Neutrophil (primary cell): ENCODE measurements at regions not wholly inside any gene's neighbourhood (a gene's known extent, or its start where the extent isn't known, plus 50 kb on each side); places are given as distances from the start of the nearest gene placed in this dataset.

Experiments used
- H3K27ac ChIP-seq: fragments of 200-600 bp; sonication (generic); 2 replicates; pipeline ENCODE4 v1.5.1; 2016; ENCODE audit warnings: mild to moderate bottlenecking, moderate library complexity
- H3K27me3 ChIP-seq: fragments of 200-600 bp; sonication (generic); 2 replicates; pipeline ENCODE4 v1.6.0; 2016; ENCODE audit warnings: mild to moderate bottlenecking
- H3K36me3 ChIP-seq: fragments of 200-600 bp; sonication (generic); 2 replicates; pipeline ENCODE4 v1.5.1; 2017
- H3K4me1 ChIP-seq, 2 experiments: fragments of 200-600 bp in 1 of 2; sonication (generic) in 1 of 2; 1 replicate in 1 of 2; 2 replicates in 1 of 2; pipeline versions ENCODE4 v1.5.1 to v1.6.1; 2013 to 2016; ENCODE audit warnings: low read depth in 1 of 2, low read length in 1 of 2, mild to moderate bottlenecking in 1 of 2, moderate library complexity in 1 of 2; ENCODE audit not compliant: control insufficient read depth in 1 of 2, insufficient read depth in 1 of 2
- H3K4me3 ChIP-seq, 2 experiments: fragments of 200-600 bp in 1 of 2; sonication (generic) in 1 of 2; 1 replicate in 1 of 2; 2 replicates in 1 of 2; pipeline ENCODE4 v1.5.1; 2013 to 2016; ENCODE audit warnings: low read depth in 1 of 2, low read length in 1 of 2, mild to moderate bottlenecking in 1 of 2, moderate library complexity in 1 of 2
- H3K9me3 ChIP-seq: fragments of 200-600 bp; sonication (generic); 2 replicates; pipeline ENCODE4 v1.5.1; 2016
- TF ChIP-seq, protein P1 (sequence below): fragments of 200-600 bp; sonication (generic); IDR thresholded peaks from 2 replicates; pipeline ENCODE4 v1.5.1; 2016; ENCODE audit warnings: antibody characterized with exemption

DNA sequence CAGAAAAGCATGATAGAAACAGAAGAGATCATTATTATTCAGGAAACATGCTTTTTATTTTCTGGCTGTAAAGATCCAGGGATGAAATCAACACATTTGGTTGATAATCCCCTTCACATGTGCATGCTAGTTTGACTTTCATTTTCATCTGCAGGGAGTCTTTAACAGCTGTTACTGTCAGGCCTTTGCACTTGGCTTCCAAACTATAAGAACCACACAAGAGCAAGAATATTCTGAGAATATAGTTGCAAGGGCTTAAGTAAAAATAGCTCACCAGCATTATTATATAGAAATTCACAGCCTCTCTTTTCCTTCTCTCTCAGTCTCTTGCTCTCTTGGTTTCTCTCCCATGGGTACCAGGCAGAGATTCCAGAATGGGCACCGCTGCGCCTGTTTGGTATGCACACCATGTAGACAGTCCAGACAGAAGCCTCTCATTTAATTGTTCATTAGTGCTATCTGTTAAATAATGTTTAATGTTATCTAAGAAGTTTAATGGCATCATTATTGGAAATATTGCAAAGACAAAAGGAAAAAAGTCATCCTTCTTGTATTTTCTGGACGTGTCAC, 622.3 kb upstream of the PLXNA2 start:
- TF ChIP-seq, protein P1, sequence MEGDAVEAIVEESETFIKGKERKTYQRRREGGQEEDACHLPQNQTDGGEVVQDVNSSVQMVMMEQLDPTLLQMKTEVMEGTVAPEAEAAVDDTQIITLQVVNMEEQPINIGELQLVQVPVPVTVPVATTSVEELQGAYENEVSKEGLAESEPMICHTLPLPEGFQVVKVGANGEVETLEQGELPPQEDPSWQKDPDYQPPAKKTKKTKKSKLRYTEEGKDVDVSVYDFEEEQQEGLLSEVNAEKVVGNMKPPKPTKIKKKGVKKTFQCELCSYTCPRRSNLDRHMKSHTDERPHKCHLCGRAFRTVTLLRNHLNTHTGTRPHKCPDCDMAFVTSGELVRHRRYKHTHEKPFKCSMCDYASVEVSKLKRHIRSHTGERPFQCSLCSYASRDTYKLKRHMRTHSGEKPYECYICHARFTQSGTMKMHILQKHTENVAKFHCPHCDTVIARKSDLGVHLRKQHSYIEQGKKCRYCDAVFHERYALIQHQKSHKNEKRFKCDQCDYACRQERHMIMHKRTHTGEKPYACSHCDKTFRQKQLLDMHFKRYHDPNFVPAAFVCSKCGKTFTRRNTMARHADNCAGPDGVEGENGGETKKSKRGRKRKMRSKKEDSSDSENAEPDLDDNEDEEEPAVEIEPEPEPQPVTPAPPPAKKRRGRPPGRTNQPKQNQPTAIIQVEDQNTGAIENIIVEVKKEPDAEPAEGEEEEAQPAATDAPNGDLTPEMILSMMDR: no peak
- no peak overlapping the region for H3K27ac ChIP-seq
- H3K4me3 ChIP-seq: no peak overlapping the region
- no peaks in the 10 kb centered on the region for H3K27me3 ChIP-seq
- no peaks in the 10 kb centered on the region for H3K4me1 ChIP-seq
- H3K9me3 ChIP-seq: no peaks in the 10 kb centered on the region
- H3K36me3 ChIP-seq: no peaks in the 10 kb centered on the region

DNA sequence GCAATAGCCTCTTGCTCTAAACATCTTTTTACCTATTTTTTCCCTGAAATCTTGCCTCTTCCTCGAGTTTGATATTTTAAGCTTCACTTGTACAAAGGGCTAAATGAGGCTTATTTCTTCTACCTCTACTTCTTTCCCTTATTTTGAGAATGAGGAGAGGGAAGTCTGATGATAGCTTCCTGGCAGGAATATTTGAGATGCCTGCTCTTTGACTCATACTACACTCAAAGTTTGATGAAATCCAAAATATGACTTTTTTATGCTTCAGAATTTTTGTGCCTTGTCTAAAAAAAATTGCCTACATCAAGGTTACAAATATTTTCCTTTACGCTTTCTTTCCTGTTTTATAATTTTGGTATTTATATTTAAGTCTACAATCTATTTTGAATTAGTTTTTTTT, 624.4 kb upstream of the PLXNA2 start:
- Histone ChIP-seq H3K36me3 (no peaks in the 10 kb centered on the region), H3K9me3 (no peaks in the 10 kb centered on the region), H3K27ac (no peak overlapping the region), H3K4me3 (no peak overlapping the region), H3K4me1 (no peaks in the 10 kb centered on the region), H3K27me3 (no peaks in the 10 kb centered on the region)
- TF ChIP-seq, protein P1: no peak

DNA sequence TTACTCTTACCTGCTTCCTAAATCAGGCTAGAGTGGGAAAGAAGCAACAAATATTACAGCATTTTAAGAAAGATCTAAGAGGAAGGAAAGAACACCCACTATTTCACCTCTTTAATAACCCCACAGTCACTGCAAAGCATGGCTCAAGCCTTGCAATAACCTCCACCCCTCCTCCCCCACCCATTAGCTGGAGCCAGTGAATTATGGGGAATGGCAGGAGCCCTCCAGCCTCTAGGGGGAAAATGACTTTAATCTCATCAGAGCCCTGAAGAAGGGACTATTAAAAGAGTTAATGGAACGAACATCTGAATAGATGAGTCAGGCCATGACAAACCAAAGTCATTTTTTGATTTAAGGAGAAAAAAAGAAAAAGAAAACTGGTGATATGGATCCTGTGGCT, 630.7 kb upstream of the PLXNA2 start:
- H3K27me3 ChIP-seq: no peaks in the 10 kb centered on the region
- H3K9me3 ChIP-seq: no peaks in the 10 kb centered on the region
- H3K27ac ChIP-seq: no peak overlapping the region
- H3K36me3 ChIP-seq: no peaks in the 10 kb centered on the region
- TF ChIP-seq, protein P1: no peak
- H3K4me1 ChIP-seq: no peaks in the 10 kb centered on the region
- no peak overlapping the region for H3K4me3 ChIP-seq

DNA sequence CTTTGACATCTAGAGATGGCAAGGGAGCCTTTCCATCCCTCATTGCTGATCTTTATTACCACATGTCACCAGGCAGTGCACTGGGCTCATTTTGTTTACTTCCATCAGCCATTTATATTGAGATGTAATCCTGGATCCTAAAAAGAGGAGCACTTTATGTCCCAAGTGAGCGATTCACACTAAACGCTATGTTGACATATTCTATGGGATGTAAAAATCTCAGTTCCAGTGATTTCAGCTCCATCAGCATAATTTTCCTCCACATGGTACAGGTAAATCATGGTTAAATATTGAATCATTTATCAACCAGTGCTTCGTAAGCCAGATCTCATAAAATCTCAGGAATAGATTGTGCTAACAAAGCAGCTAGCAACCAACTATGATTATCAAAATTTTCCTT, 634.8 kb upstream of the PLXNA2 start:
- no peak overlapping the region for H3K4me3 ChIP-seq

DNA sequence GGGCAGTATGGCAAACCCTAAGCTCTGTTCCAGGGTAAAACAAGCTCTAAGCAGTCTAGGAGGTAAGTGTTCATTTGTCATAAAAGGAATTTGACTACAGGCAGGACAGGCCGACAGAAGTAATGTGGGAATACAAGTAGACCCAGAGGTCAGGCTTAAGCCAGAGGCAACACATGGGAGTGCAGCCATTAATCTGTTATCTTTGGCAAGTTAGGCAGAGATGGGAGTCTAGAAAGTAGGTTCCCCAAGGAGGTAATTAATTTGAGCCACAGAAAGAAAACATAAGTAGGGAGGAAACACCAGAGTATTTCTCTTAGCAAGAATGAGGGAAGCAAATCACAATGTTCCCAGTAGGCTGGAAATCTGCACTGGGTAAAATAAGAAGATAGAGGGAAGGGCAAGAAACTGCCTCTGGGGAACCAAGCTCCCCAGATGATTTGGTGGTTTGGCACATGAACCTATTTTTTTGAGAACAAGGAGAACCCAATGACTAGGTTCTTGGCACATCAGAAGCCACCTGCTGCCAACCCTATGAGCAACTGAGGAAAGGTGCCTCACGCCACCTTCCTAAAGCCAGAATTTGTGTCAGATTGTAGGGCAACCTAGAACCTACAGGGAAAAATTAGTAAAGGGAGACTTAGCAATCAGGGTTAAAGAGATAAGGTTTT, 636.4 kb upstream of the PLXNA2 start:
- no peaks in the 10 kb centered on the region for H3K27me3 ChIP-seq
- H3K36me3 ChIP-seq: no peaks in the 10 kb centered on the region
- H3K9me3 ChIP-seq: no peaks in the 10 kb centered on the region
- H3K27ac ChIP-seq: no peak overlapping the region
- TF ChIP-seq, protein P1: no peak
- no peaks in the 10 kb centered on the region for H3K4me1 ChIP-seq
- H3K4me3 ChIP-seq: no peak overlapping the region

More for the DNA sequence above, 634.8 kb upstream of the PLXNA2 start:
- H3K27ac ChIP-seq: no peak overlapping the region
- H3K27me3 ChIP-seq: no peaks in the 10 kb centered on the region
- no peaks in the 10 kb centered on the region for H3K4me1 ChIP-seq
- no peaks in the 10 kb centered on the region for H3K9me3 ChIP-seq
- H3K36me3 ChIP-seq: no peaks in the 10 kb centered on the region
- TF ChIP-seq, protein P1: no peak
